ENCODE measurements at regions not wholly inside any gene's neighbourhood (a gene's known extent, or its start where the extent isn't known, plus 50 kb on each side); places are given as distances from the start of the nearest gene placed in this dataset.

DNA sequence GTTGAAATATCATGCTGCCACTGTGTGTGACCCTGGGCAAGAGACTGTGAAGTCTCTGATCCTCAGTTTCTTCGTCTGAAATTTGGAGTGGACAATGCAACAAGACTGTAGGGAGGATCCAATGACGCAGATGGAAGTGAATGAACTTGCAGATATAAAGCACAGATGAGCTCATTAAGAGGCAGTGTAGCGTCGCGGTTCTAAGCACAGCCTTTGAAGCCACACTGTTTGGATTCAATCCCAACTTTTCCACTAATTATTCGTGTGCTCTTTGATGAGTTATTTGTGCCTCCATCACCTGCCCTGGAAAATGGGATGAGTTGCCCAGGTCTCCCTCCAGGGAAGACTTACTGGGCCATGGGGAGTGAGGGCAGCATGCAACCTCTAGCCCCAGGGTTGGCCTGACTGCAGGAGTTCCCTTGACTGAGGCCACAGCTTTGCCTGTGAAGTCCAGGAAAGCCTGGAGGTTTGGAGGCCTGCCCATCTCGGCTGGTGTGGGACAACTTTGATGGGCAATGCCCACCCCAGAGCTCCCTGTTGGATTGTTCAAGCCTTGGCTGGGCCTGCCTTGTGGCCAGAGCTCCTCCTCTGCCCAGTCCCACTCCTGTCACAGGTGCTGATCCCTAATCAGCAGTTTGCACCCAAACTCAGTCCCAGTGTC is 266.0 kb upstream of the B3GAT1 start:
- no peak for DNase-seq

DNA sequence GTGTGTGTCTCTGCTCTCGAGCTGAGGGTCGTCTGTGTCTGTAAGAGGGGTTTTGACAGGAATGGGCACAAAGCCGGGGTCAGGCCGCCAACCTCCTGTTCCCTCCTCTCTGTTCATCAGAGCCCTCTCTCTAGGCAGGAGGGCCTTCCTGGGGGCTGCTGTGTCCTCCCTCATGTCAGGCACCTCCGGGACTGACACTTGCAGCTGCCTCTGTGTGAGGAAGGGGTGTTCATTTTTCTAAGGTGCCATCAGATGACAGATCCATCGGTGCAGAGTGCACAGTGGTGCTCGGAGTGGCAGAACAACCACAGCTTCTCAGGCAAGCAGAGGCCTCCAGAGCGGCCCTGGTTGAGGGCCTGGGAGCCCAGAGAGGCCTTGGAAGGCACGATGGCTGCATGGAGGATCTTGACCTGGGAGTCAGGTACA is 265.4 kb upstream of the B3GAT1 start:
- no peak for DNase-seq

DNA sequence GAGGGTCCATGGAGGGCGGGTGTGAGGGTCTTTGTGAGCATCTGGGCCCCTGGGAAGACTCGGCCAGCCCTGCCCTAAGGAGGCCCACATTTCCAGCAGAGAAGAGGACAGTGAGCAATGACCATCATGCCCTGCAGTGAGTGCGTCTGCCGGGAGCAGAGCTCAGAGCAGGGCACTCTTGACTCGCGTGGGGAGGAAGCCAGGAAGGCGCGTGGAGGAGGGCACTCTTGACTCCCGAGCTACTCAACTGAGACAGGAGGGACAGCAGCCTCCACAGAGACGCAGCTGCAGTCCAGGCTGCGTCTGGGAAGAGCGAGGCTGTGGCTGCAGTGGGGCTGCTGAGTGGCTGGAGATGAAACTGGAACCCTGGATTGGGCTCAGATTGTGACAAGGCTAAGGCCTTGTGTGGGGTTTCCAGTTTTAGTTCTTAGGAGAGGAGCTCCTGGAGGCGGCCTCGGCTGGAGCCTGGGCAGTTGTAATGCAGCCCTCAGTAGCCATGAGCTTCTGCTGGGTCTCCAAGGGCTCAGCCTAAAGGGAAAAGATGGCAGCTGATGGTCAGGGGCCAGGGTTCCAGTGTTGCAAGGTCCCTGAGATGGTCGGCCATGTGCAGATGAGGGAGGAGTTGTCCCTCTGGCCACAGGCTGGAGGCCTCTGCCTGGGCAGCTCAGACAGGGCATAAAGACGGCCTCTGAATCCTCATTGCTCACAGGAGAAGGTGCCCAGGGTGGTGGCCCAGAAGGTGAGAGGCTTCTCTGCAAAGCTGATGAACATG is 264.7 kb upstream of the B3GAT1 start:
- no peak for DNase-seq

- no peak for DNase-seq
Measured at GRCh38 chr11:134675983-134676382, 263.9 kb upstream of the B3GAT1 start.

DNA sequence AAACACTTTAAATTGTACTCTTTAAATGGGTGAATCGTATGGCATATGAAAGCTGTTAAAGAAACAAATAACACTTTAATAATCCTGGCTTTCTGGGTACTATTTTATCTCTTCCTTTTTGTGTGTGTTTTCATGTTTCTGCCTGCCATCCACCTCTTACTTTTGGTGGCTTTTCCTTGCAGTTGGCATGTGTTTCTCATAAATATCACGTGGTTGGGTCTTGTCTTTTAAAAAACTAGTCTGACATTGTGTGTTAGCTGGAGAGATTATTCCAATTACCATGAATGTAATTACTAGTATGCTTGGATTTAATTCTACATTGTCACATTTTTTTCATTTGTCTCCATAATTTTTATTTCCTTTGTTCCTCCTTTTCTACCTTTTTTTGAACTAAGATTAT is 262.9 kb upstream of the B3GAT1 start:
- DNase-seq: no peak

- no peak for DNase-seq
Measured at GRCh38 chr11:134670961-134671370, 258.9 kb upstream of the B3GAT1 start.

- no peak for DNase-seq
Measured at GRCh38 chr11:134670247-134670782, 258.3 kb upstream of the B3GAT1 start.

DNA sequence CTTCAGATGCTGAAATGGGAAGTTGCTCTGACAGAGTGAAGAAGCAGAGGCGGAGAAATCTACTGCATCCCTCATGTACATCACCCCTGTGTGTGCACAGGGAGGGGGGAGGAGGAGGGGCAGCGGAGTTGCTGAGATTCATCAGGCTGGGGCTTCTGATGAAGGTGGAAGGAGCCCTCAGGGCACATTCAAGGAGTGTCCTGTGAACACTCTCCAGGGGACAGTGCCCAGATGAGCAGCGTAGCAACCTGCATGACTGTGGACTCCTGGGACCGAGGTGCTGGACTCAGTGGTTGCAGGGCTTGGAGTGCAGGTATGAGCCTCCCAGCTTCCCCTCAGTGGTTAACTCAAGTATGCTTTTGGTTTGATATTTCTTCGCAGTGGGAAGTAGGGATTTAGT is 257.8 kb upstream of the B3GAT1 start:
- no peak for DNase-seq

- no peak for DNase-seq
Measured at GRCh38 chr11:134668796-134669195, 256.8 kb upstream of the B3GAT1 start.

- no peak for DNase-seq
Measured at GRCh38 chr11:134668076-134668475, 256.0 kb upstream of the B3GAT1 start.

DNA sequence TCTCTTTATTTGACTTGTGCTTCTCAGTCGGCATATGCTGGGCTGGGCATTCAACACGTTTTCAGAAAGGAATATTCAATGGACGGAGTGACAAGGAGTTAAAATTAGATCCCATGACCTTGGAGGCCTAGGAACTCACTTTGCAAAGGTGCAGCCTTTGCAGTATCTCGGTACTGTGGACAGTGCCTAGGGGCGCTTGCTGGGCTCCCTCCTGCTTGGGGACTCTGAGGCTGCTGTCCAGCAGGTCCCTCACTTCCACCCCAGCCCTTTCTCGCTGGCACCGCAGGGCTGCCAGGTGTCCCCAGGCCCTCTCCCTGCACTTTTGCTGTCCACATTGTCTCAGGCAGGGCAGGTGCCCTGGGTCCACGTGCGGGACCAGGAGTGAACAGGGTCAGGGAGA is 255.5 kb upstream of the B3GAT1 start:
- no peak for DNase-seq

DNA sequence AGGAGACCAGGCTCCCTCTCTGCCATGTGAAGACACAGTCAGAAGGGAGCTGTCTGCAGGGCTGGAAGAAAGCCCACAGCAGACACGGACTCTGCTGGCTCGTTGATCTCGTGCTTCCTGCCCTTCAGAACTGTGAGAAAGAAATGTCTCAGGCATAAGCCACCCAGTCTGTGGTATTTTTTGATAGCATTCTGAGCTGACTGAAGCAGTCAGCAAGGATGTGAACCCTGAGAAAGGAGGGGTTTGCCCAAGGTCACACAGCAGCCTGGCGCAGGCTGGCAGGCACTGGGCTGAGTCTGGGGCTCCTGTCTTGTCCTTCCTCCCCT is 255.1 kb upstream of the B3GAT1 start:
- no peak for DNase-seq

DNA sequence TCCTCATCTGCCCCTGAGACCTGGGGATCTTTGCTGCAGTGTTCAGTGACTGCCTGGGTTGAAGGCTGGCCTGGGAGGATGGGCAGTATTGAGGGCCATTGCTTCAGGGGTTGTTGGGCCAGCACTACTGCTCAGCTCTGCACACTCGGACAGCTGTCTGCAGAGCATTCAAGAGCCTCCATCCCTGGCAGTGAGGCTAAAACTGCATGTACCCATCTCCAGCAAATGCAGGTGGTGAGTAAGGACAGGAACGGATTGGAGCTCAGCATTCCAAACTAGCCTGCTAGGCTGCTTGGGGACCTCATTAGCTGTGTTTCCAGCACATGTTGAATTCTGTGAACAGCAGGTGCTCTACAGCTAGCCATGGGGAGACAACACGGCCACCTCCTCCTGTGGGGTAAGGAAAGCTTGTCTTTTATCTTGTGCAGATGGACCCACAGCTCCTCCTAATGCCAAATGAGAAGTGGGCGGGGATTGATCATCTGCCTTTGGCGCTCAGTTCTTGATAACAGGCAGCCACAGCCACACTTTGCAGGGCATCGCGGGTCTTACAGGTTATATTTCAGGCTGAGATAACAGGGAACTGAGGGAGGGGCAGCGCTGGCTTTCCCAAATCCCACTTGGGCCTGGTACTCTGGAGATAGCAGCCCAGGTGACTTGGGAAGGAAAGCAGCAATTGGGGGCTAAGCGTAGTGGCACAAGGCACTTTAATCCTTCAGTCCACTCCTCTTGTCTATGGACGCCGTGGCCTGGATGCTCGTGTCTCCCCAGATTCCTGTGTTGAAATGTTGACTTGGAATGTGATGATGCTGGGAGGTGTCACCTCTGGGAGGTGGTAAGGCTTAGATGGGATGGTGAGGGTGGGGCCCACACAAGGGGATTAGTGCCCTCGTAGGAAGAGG is 254.5 kb upstream of the B3GAT1 start:
- DNase-seq: no peak

GRCh38 chr11:134665571-134666270 is 253.7 kb upstream of the B3GAT1 start:
- DNase-seq: no peak

- DNase-seq: no peak
Measured at GRCh38 chr11:134665188-134665535, 253.1 kb upstream of the B3GAT1 start.

DNA sequence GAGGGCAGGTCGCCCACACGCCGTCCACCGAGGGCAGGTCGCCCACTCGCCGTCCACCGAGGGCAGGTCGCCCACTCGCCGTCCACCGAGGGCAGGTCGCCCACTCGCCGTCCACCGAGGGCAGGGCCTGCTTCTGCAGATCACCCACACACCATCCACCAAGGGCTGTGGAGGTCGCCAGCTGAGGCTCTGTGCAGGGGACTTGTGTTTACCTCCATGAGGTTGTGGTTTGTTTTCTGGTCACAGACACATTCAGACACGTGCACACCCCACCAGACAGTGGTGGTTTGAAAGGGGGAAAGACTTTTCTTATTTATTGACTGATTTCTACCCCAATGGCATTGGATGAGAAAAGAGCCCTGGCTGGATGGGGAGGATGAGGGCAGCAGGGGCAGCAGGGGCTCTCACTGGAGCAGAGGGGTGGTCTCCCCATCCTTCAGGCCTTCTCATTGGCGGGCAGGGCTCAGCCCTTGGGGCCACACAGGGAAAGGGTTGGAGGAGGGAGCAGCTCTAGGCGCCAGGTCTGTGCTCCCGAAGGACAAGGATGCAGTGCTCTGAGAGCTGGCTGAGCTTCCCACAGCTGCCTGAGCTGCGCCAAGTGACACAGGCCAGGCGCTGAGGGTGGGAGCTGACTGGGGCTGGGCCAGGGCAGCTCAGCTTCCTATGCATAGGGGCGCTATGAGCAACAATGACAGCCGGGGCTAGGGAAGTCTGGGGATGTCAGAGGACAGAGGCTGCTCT is 252.6 kb upstream of the B3GAT1 start:
- DNase-seq: no peak

- no peak for DNase-seq
Measured at GRCh38 chr11:134663506-134664313, 251.7 kb upstream of the B3GAT1 start.

GRCh38 chr11:134662629-134663360 is 250.8 kb upstream of the B3GAT1 start:
- DNase-seq: no peak

GRCh38 chr11:134661660-134662059 is 249.6 kb upstream of the B3GAT1 start:
- no peak for DNase-seq

DNA sequence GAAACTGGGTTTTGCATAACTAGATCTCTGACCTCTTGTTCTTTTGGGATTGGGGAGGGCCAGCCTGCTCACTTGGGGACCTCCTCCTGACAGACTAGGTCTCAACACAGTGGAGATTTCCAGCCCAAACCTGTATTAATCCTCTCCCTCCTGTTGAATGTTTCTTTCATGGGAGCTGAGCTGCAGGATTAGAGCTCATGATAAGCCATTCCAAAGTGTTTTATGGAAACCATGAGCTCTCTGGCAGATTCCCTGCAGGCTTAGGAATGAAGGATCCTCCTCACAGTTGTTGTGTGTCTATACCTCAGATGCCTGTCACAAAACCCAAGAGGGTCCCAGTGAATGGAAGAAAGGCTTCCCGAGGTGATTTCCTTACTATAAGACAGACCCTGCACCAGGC is 248.4 kb upstream of the B3GAT1 start:
- no peak for DNase-seq

- no peak for DNase-seq
Measured at GRCh38 chr11:134659882-134660281, 247.8 kb upstream of the B3GAT1 start.
